Mammary epithelial cell (primary cell): ENCODE measurements at regions not wholly inside any gene's neighbourhood (a gene's known extent, or its start where the extent isn't known, plus 50 kb on each side); places are given as distances from the start of the nearest gene placed in this dataset.

Source experiments
- CTCF ChIP-seq, 2 donors: IDR thresholded peaks in 1 of 2; conservative IDR thresholded peaks in 1 of 2; 2 replicates each; pipeline ENCODE4 v1.5.1; 2011 to 2012; ENCODE audit warnings: inconsistent platforms in 2 of 2, low read length in 2 of 2, mild to moderate bottlenecking in 2 of 2, control low read depth in 1 of 2, low read depth in 1 of 2; ENCODE audit not compliant: insufficient read depth in 1 of 2; ENCODE audit errors: extremely low read depth in 1 of 2
- EZH2 ChIP-seq: IDR thresholded peaks from 2 replicates; pipeline ENCODE4 v1.6.1; 2012; ENCODE audit warnings: low read length, inconsistent platforms, borderline replicate concordance

- no peak for TF ChIP-seq CTCF (conservative IDR thresholded peaks at IDR 0.05 in 1 of 2, IDR thresholded peaks at IDR 0.05 in 1 of 2; ENCODE audit: extremely low read depth in 1 of 2, insufficient read depth in 1 of 2, low read depth in 1 of 2, low read length in 2 of 2)
- no peak for TF ChIP-seq EZH2
Measured at GRCh38 chr6:153816366-153816765, 222.7 kb upstream of the OPRM1 start.
